ENCODE measurements at regions not wholly inside any gene's neighbourhood (a gene's known extent, or its start where the extent isn't known, plus 50 kb on each side); places are given as distances from the start of the nearest gene placed in this dataset.
"Not testable (repeated sequence)": the region's sequence is repeated elsewhere in the genome, so short reads cannot be mapped to it uniquely, and the experiment has no call there.

GRCh38 chr6:28825732-28826293 is 98.0 kb downstream of the TRIM27 start:
- Histone ChIP-seq H3K9me3 (ENCODE audit: control insufficient read depth in 2 of 2, low read length in 2 of 2) (peaks cover 0 to 2% of the 10 kb centered on the region in 2 donors), H3K27me3 (ENCODE audit: control insufficient read depth in 1 of 2, insufficient read depth in 2 of 2, low read length in 2 of 2) (peaks cover 24 to 58% of the 10 kb centered on the region in 2 donors), H3K9ac (ENCODE audit: low read length in 2 of 2) (no peak overlapping the region)

GRCh38 chr6:28831683-28832082 is 92.1 kb downstream of the TRIM27 start:
- H3K4me3 ChIP-seq (ENCODE audit: low read length in 2 of 2), result not testable (repeated sequence)

More at GRCh38 chr6:28825732-28826293, 98.0 kb downstream of the TRIM27 start:
- H3K27ac ChIP-seq (ENCODE audit: low read length), result no peak overlapping the region
- no peaks in the 10 kb centered on the region for H3K36me3 ChIP-seq (ENCODE audit: control insufficient read depth in 2 of 2, insufficient read depth in 2 of 2, low read length in 2 of 2)
- H3K4me3 ChIP-seq (ENCODE audit: low read length in 2 of 2), result no peak overlapping the region
- H3K4me1 ChIP-seq (ENCODE audit: control insufficient read depth, insufficient read depth, low read length), result peaks cover 4% of the 10 kb centered on the region

GRCh38 chr6:28836703-28837102 is 87.1 kb downstream of the TRIM27 start:
- H3K36me3 ChIP-seq (ENCODE audit: control insufficient read depth in 2 of 2, insufficient read depth in 2 of 2, low read length in 2 of 2); H3K4me3 ChIP-seq (ENCODE audit: low read length in 2 of 2); H3K9me3 ChIP-seq (ENCODE audit: control insufficient read depth in 2 of 2, low read length in 2 of 2); H3K27me3 ChIP-seq (ENCODE audit: control insufficient read depth in 1 of 2, insufficient read depth in 2 of 2, low read length in 2 of 2); H3K9ac ChIP-seq (ENCODE audit: low read length in 2 of 2); H3K27ac ChIP-seq (ENCODE audit: low read length): not testable (repeated sequence)
- H3K4me1 ChIP-seq (ENCODE audit: control insufficient read depth, insufficient read depth, low read length), result peaks cover 11% of the 10 kb centered on the region

More at GRCh38 chr6:28831683-28832082, 92.1 kb downstream of the TRIM27 start:
- H3K27me3 ChIP-seq (ENCODE audit: control insufficient read depth in 1 of 2, insufficient read depth in 2 of 2, low read length in 2 of 2), result peaks cover 14 to 26% of the 10 kb centered on the region in 2 donors
- not testable (repeated sequence) for H3K4me1 ChIP-seq (ENCODE audit: control insufficient read depth, insufficient read depth, low read length); H3K9me3 ChIP-seq (ENCODE audit: control insufficient read depth in 2 of 2, low read length in 2 of 2); H3K36me3 ChIP-seq (ENCODE audit: control insufficient read depth in 2 of 2, insufficient read depth in 2 of 2, low read length in 2 of 2); H3K9ac ChIP-seq (ENCODE audit: low read length in 2 of 2); H3K27ac ChIP-seq (ENCODE audit: low read length)

- Histone ChIP-seq H3K36me3 (ENCODE audit: control insufficient read depth in 2 of 2, insufficient read depth in 2 of 2, low read length in 2 of 2) (no peaks in the 10 kb centered on the region), H3K4me1 (ENCODE audit: control insufficient read depth, insufficient read depth, low read length) (peaks cover 11% of the 10 kb centered on the region), H3K27ac (ENCODE audit: low read length) (peak overlapping the region; percentile 66), H3K9ac (ENCODE audit: low read length in 2 of 2) (peak overlapping the region; percentile 61 to 69), H3K4me3 (ENCODE audit: low read length in 2 of 2) (peak overlapping the region; percentile 85 to 92), H3K27me3 (ENCODE audit: control insufficient read depth in 1 of 2, insufficient read depth in 2 of 2, low read length in 2 of 2) (peaks cover 5 to 14% of the 10 kb centered on the region in 2 donors), H3K9me3 (ENCODE audit: control insufficient read depth in 2 of 2, low read length in 2 of 2) (no peaks in the 10 kb centered on the region)
Observed at GRCh38 chr6:28838289-28838633, 85.5 kb downstream of the TRIM27 start.

GRCh38 chr6:28838634-28839442 is 84.9 kb downstream of the TRIM27 start:
- H3K27ac ChIP-seq (ENCODE audit: low read length), result peak overlapping the region; percentile 66
- peak overlapping the region; percentile 85 to 92 for H3K4me3 ChIP-seq (ENCODE audit: low read length in 2 of 2)
- no peaks in the 10 kb centered on the region for H3K36me3 ChIP-seq (ENCODE audit: control insufficient read depth in 2 of 2, insufficient read depth in 2 of 2, low read length in 2 of 2)
- H3K9ac ChIP-seq (ENCODE audit: low read length in 2 of 2), result peak overlapping the region; percentile 61 to 69
- H3K27me3 ChIP-seq (ENCODE audit: control insufficient read depth in 1 of 2, insufficient read depth in 2 of 2, low read length in 2 of 2), result peaks cover 6 to 16% of the 10 kb centered on the region in 2 donors
- no peaks in the 10 kb centered on the region for H3K9me3 ChIP-seq (ENCODE audit: control insufficient read depth in 2 of 2, low read length in 2 of 2)
- H3K4me1 ChIP-seq (ENCODE audit: control insufficient read depth, insufficient read depth, low read length), result peaks cover 11% of the 10 kb centered on the region

GRCh38 chr6:28839443-28840120 is 84.2 kb downstream of the TRIM27 start:
- peak overlapping the region; percentile 85 to 92 for H3K4me3 ChIP-seq (ENCODE audit: low read length in 2 of 2)
- peak overlapping the region in 1 of 2 donors; percentile 61 for H3K9ac ChIP-seq (ENCODE audit: low read length in 2 of 2)
- peaks cover 11% of the 10 kb centered on the region for H3K4me1 ChIP-seq (ENCODE audit: control insufficient read depth, insufficient read depth, low read length)
- H3K9me3 ChIP-seq (ENCODE audit: control insufficient read depth in 2 of 2, low read length in 2 of 2), result no peaks in the 10 kb centered on the region
- peaks cover 3 to 14% of the 10 kb centered on the region in 2 donors for H3K27me3 ChIP-seq (ENCODE audit: control insufficient read depth in 1 of 2, insufficient read depth in 2 of 2, low read length in 2 of 2)
- H3K27ac ChIP-seq (ENCODE audit: low read length), result no peak overlapping the region
- H3K36me3 ChIP-seq (ENCODE audit: control insufficient read depth in 2 of 2, insufficient read depth in 2 of 2, low read length in 2 of 2), result no peaks in the 10 kb centered on the region

GRCh38 chr6:28841290-28841689 is 82.5 kb downstream of the TRIM27 start:
- peaks cover 11% of the 10 kb centered on the region for H3K4me1 ChIP-seq (ENCODE audit: control insufficient read depth, insufficient read depth, low read length)
- H3K4me3 ChIP-seq (ENCODE audit: low read length in 2 of 2), result no peak overlapping the region
- no peak overlapping the region for H3K27ac ChIP-seq (ENCODE audit: low read length)
- H3K36me3 ChIP-seq (ENCODE audit: control insufficient read depth in 2 of 2, insufficient read depth in 2 of 2, low read length in 2 of 2), result no peaks in the 10 kb centered on the region
- H3K27me3 ChIP-seq (ENCODE audit: control insufficient read depth in 1 of 2, insufficient read depth in 2 of 2, low read length in 2 of 2), result peaks cover 3 to 14% of the 10 kb centered on the region in 2 donors
- H3K9me3 ChIP-seq (ENCODE audit: control insufficient read depth in 2 of 2, low read length in 2 of 2), result no peaks in the 10 kb centered on the region
- H3K9ac ChIP-seq (ENCODE audit: low read length in 2 of 2), result no peak overlapping the region

GRCh38 chr6:28848756-28849155 is 75.0 kb downstream of the TRIM27 start:
- H3K27me3 ChIP-seq (ENCODE audit: control insufficient read depth in 1 of 2, insufficient read depth in 2 of 2, low read length in 2 of 2); H3K27ac ChIP-seq (ENCODE audit: low read length); H3K9me3 ChIP-seq (ENCODE audit: control insufficient read depth in 2 of 2, low read length in 2 of 2); H3K4me3 ChIP-seq (ENCODE audit: low read length in 2 of 2); H3K36me3 ChIP-seq (ENCODE audit: control insufficient read depth in 2 of 2, insufficient read depth in 2 of 2, low read length in 2 of 2); H3K4me1 ChIP-seq (ENCODE audit: control insufficient read depth, insufficient read depth, low read length); H3K9ac ChIP-seq (ENCODE audit: low read length in 2 of 2): not testable (repeated sequence)
